Fibroblast of the aortic adventitia (primary cell): ENCODE measurements at regions not wholly inside any gene's neighbourhood (a gene's known extent, or its start where the extent isn't known, plus 50 kb on each side); places are given as distances from the start of the nearest gene placed in this dataset.

Experiments used
- DNase-seq: peaks from one replicate; pipeline ENCODE4 v3.0.0-alpha.2; 2010; ENCODE audit warnings: low read depth
- H3K4me3 ChIP-seq: 2 replicates; pipeline ENCODE4 v1.5.1; 2011; ENCODE audit warnings: low read depth, mild to moderate bottlenecking, control low read depth, low read length, moderate library complexity
- CTCF ChIP-seq: IDR thresholded peaks from 2 replicates; pipeline ENCODE4 v1.5.1; 2011; ENCODE audit warnings: mild to moderate bottlenecking, low read length, control low read depth, inconsistent platforms; ENCODE audit not compliant: insufficient read depth

GRCh38 chrX:137425986-137426385, 139.9 kb upstream of the ZIC3 start:
- DNase-seq, result no peak
- H3K4me3 ChIP-seq, result no peak overlapping the region
- TF ChIP-seq CTCF, result no peak

GRCh38 chrX:137425273-137425902, 140.5 kb upstream of the ZIC3 start:
- no peak for TF ChIP-seq CTCF
- no peak overlapping the region for H3K4me3 ChIP-seq
- DNase-seq, result no peak

GRCh38 chrX:137424679-137425078, 141.2 kb upstream of the ZIC3 start:
- H3K4me3 ChIP-seq, result no peak overlapping the region
- no peak for TF ChIP-seq CTCF
- DNase-seq, result no peak

GRCh38 chrX:137423241-137423640, 142.7 kb upstream of the ZIC3 start:
- no peak overlapping the region for H3K4me3 ChIP-seq
- no peak for TF ChIP-seq CTCF
- DNase-seq, result no peak

- H3K4me3 ChIP-seq, result no peak overlapping the region
- no peak for TF ChIP-seq CTCF
- DNase-seq, result no peak
Observed at GRCh38 chrX:137418086-137418485, 147.8 kb upstream of the ZIC3 start.

GRCh38 chrX:137413190-137413589, 152.7 kb upstream of the ZIC3 start:
- no peak for DNase-seq
- no peak for TF ChIP-seq CTCF
- no peak overlapping the region for H3K4me3 ChIP-seq
